Breast epithelium (tissue), 3 donors: ENCODE measurements at regions not wholly inside any gene's neighbourhood (a gene's known extent, or its start where the extent isn't known, plus 50 kb on each side); places are given as distances from the start of the nearest gene placed in this dataset.

Experiments
- CTCF ChIP-seq, 3 donors: fragments of 450-650 bp; IDR thresholded peaks; one replicate each; pipeline ENCODE4 v1.5.1; 2016 to 2017; ENCODE audit warnings: antibody characterized with exemption in 3 of 3, mild to moderate bottlenecking in 3 of 3, moderate library complexity in 3 of 3
- POLR2A ChIP-seq: fragments of 450-650 bp; IDR thresholded peaks from one replicate; pipeline ENCODE4 v1.6.1; 2016; ENCODE audit warnings: antibody characterized with exemption, mild to moderate bottlenecking, moderate library complexity

GRCh38 chr1:115506924-115507589 lies 134.7 kb upstream of the VANGL1 start:
- no peak for TF ChIP-seq CTCF (IDR thresholded peaks at IDR 0.05)
- no peak for TF ChIP-seq POLR2A
